Retina (tissue), 1 donor: ENCODE measurements at regions not wholly inside any gene's neighbourhood (a gene's known extent, or its start where the extent isn't known, plus 50 kb on each side); places are given as distances from the start of the nearest gene placed in this dataset.
A peak's percentile ranks its signal among the peaks of the same experiment; 100 is the strongest.
"Not testable (repeated sequence)": the region's sequence is repeated elsewhere in the genome, so short reads cannot be mapped to it uniquely, and the experiment has no call there.

Source experiments
- DNase-seq: peaks from one replicate; pipeline ENCODE4 v3.0.0-alpha.2; 2016

GRCh38 chr15:93932164-93932776 lies 299.1 kb upstream of the MCTP2 start:
- no peak for DNase-seq

DNA sequence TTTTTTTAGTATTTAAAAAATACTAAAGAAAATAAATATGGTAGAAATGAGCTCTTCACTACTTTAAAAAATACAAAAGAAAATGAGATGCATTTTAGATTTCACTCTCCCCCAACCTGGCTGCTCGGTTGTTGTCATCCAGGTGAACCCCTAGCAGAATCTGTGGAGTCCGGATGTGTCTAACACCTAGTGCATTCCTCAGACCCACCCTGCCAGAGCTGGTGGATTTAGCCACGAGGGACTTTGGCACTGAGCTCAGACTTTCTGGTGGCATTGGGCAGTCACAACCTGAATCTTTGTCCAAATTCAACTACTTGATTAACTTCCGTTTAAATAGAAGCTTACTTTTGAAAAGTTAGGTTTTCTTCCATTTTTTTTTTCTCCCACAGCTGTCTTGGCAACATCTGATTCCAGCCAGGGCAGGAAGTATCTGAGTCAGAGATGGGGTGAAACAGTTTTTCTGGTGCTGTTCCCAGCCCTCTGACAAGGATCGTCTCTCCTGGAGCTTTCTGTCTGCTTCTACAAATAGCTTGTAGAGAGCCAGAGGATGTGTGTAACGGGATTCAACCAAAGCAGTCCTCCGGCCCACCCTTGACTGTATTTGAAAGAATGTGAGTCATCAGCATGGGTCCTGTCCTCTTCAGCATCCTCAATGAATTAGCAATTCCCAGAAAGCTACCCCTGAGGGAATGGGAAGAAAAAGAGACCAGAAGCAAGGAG lies 301.8 kb upstream of the MCTP2 start:
- no peak for DNase-seq

DNA sequence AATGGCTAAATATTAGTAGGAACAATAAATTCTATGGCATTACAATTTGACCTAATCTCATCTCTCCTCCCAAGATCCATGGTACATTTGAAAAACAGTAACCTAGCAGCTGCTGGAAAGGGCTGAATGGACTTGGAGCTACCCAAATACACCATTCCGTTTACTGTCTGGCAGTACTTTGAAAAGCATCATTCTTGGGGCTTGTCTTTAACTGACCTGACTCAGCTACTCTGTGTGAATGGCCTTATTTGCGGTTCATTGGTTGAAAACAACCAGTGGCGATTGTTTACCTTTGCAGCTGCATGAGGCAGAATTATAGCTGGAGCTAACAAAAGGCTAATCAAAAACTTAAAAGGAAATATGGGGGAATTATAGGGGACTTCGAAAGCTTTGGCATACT lies 311.2 kb upstream of the MCTP2 start:
- DNase-seq, result no peak

DNA sequence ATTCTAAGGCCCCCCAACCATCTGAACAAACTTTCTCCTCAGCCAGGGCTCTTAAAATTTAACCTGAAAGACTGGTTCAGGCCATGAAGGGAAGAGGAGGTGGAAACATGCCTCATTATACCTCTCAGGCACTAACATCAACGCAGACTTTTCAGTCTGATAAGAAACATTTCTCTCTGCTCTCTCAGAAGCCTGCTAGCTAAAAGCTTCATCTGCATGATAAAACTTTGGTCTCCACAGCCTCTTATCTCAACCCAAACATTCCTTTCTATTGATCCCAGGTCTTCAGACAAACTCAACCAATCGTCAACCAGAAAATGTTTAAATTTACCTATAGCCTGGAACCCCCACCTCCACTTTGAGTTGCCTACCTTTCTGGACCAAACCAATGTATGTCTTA lies 312.6 kb upstream of the MCTP2 start:
- not testable (repeated sequence) for DNase-seq

GRCh38 chr15:93917181-93917580 lies 314.2 kb upstream of the MCTP2 start:
- no peak for DNase-seq

DNA sequence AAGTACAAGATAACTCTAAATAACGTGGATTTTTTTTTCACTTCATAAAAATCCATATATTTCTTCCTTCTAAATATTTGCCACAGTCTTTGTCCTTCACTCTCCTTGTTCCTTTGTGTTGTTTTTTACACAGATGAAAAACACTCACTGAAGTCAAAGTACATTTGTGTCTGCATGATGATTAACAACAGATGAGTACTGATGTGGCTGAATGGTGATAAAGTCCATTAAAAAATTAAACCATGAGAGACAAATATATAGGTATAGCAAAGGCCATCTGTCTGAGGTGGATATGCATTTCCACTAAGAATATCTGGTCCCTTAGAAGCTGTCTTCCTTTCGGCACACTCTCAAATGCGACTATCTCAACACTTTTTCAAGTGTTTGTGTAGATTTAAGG lies 317.5 kb upstream of the MCTP2 start:
- DNase-seq, result no peak

DNA sequence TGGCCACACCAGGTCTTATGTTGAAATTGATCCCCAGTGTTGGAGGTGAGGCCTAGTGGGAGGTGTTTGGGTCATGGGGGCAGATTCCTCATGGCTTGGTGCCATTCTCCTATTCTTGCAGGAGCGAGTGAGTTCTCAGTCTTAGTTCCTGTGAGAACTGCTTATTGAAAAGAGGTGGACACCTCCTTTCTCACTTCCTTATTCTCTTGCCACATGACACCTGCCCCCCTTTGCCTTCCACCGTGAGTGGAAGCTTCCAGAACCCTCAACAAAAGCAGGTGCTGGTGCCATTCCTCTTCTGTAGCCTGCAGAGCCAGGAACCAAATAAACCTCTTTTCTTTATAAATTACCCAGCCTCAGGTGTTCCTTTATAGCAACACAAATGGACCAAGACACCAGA lies 318.1 kb upstream of the MCTP2 start:
- no peak for DNase-seq

- DNase-seq, result no peak
Measured at GRCh38 chr15:93900476-93901400, 330.6 kb upstream of the MCTP2 start.

- no peak for DNase-seq
Measured at GRCh38 chr15:93899817-93900216, 331.5 kb upstream of the MCTP2 start.

GRCh38 chr15:93897377-93897776 lies 334.0 kb upstream of the MCTP2 start:
- DNase-seq, result no peak

- DNase-seq, result no peak
Measured at GRCh38 chr15:93895976-93896770, 335.2 kb upstream of the MCTP2 start.

- no peak for DNase-seq
Measured at GRCh38 chr15:93894438-93895036, 336.8 kb upstream of the MCTP2 start.

DNA sequence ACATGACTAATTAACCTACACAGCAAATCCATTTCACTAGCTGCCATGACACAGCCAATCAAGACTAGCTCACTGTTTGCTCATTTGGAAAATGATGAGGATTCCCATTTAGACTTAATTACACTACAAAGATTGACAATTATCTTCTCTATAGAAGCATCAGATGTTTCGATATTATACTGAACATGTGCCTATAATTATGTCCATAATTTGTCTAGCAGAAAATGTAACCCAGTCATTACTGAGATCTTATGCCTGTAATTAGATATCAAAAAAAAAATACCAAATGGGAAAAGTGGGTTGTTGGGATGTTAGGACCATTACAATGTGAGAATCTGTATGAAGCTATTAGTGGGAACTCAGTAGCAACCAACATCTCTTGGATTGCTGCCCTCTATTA lies 344.2 kb upstream of the MCTP2 start:
- DNase-seq, result no peak

DNA sequence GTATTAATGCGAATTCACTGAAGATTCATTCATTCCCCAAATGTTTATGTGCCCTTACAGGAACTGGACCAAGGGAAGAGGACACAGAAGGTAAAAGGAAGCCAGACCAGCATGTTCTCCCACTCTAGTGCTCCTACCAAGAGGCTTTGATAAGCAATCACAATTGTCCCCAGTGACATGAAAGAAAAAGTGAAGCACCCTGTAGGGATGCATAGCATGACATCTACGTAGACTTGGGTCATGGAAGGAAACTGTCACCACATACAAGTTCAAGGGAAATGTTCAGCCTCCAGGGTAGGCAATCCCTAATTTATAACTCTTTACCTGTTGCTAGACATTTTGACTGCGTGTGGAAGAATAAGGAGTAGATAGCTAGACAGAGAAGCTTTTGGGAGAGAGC lies 348.6 kb upstream of the MCTP2 start:
- no peak for DNase-seq

DNA sequence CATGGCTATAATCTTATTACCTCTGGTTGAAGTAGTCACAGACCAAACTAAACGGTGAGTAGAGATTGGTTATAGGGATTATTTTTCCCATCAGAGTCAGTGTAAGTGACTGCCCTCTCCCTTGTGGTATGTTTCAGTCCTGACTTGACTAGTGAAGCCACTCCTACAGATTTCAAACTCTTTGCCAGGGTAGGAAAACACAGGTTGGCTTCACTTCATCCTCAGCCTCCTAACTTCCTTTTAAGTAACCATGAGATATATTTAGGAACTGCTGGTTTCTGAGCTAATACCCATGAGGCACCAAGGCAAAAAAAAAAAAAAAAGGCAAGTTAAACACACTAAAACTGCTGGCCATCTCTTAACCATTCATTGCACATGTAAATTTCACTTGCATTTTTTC lies 349.2 kb upstream of the MCTP2 start:
- no peak for DNase-seq

GRCh38 chr15:93881310-93881709 lies 350.1 kb upstream of the MCTP2 start:
- no peak for DNase-seq

DNA sequence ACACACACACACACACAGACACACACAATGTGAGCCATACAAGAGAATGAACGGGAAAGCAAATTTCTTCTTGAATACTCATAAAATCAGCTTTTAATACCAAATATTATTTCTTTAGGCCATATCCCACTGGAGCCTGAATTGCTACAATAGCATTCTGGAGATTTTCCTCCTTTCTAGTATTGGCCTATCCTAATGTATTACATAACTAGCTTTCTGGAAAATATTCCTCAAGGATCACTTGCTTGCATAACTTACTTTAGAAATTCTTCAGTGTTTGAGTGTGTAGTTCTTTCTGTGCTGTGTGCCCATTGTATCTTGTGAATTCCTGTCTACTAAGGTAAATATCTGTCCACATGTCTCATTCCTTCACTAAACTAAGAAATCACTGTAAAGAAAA lies 351.0 kb upstream of the MCTP2 start:
- no peak for DNase-seq

DNA sequence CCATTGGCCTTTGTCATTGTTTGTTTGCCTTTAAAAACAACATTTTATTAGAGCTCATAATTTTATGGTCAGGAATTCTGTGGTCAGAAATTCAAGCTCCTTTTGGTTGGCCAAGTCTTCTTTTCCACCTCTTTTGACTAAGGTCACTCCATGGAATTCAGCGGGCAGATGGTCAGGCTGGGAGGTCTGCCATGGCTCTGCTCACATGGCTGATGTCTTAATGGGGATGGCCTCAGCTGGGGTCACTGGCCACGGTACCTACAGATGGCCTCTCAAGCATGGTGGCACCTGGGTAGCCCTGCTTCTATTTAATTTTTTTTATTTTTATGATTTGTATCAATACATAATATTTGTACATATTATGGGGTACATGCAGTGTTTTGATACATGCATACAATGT lies 360.8 kb upstream of the MCTP2 start:
- no peak for DNase-seq

GRCh38 chr15:93866948-93867347 lies 364.4 kb upstream of the MCTP2 start:
- peak; percentile 15 for DNase-seq

DNA sequence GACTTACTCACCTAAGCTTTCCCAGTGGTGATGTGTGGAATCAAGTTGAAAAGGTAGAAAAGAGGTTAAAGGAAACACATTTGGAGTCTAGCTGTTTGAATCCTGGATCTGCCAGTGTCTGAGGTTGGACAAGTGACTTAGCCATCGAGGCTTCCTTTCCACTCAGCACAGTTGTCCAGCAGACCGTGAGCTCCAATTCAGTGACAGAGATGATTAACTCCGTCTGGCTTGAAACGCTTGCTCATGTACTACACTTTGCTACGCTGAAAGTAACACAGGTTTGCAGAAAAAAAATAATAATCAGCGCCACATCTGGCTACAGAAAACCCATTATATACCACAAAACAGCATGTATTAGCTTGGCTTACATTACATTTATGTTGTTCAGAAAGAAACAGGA lies 364.9 kb upstream of the MCTP2 start:
- DNase-seq, result peak; percentile 45

- DNase-seq, result peak; percentile 18
Measured at GRCh38 chr15:93865586-93865985, 365.8 kb upstream of the MCTP2 start.

DNA sequence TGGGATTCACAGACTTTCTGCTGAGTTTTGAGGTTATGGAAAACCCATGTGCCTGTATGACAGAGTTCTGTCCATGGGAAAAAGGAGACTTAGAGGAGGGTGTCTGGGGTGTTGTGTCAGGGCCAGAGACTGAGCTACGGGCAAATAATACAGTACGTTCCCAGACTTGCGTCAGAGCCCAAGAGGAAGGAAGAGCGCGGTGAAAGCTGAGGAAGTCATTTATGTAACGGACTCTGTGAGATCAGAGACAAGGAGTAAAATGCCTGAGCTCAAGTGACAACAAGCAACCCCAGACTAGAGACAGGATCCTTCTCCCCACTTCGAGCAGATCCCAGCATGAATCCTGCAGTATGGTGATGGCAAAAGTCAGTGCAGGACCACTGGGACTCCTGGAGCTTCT lies 368.6 kb upstream of the MCTP2 start:
- DNase-seq, result no peak
